ENCODE measurements at regions not wholly inside any gene's neighbourhood (a gene's known extent, or its start where the extent isn't known, plus 50 kb on each side); places are given as distances from the start of the nearest gene placed in this dataset.

GRCh38 chr20:53753880-53754459, 160.3 kb upstream of the ZNF217 start:
- TF ChIP-seq CTCF (IDR thresholded peaks at IDR 0.05; ENCODE audit: insufficient read depth, missing control alignments) = no peak
- FAIRE-seq = no peak
- DNase-seq (ENCODE audit: insufficient read length, low spot score) = no peak

GRCh38 chr20:53752971-53753879, 159.6 kb upstream of the ZNF217 start:
- no peak for TF ChIP-seq CTCF (IDR thresholded peaks at IDR 0.05; ENCODE audit: insufficient read depth, missing control alignments)
- no peak for DNase-seq (ENCODE audit: insufficient read length, low spot score)
- no peak for FAIRE-seq

- TF ChIP-seq CTCF (IDR thresholded peaks at IDR 0.05; ENCODE audit: insufficient read depth, missing control alignments) = no peak
- no peak for FAIRE-seq
- DNase-seq (ENCODE audit: insufficient read length, low spot score) = no peak
These were observed 158.9 kb upstream of the ZNF217 start for GRCh38 chr20:53752583-53752970.

- FAIRE-seq (no peak), DNase-seq (ENCODE audit: insufficient read length, low spot score) (no peak)
- no peak for TF ChIP-seq CTCF (IDR thresholded peaks at IDR 0.05; ENCODE audit: insufficient read depth, missing control alignments)
These were observed 158.1 kb upstream of the ZNF217 start for GRCh38 chr20:53751620-53752318.

- FAIRE-seq (no peak), DNase-seq (ENCODE audit: insufficient read length, low spot score) (no peak)
- no peak for TF ChIP-seq CTCF (IDR thresholded peaks at IDR 0.05; ENCODE audit: insufficient read depth, missing control alignments)
These were observed 157.4 kb upstream of the ZNF217 start for GRCh38 chr20:53750827-53751619.

GRCh38 chr20:53749499-53749898, 155.9 kb upstream of the ZNF217 start:
- no peak for TF ChIP-seq CTCF (IDR thresholded peaks at IDR 0.05; ENCODE audit: insufficient read depth, missing control alignments)
- FAIRE-seq (no peak), DNase-seq (ENCODE audit: insufficient read length, low spot score) (no peak)

Measured in D721Med (cell line).